ENCODE measurements at regions not wholly inside any gene's neighbourhood (a gene's known extent, or its start where the extent isn't known, plus 50 kb on each side); places are given as distances from the start of the nearest gene placed in this dataset.

DNA sequence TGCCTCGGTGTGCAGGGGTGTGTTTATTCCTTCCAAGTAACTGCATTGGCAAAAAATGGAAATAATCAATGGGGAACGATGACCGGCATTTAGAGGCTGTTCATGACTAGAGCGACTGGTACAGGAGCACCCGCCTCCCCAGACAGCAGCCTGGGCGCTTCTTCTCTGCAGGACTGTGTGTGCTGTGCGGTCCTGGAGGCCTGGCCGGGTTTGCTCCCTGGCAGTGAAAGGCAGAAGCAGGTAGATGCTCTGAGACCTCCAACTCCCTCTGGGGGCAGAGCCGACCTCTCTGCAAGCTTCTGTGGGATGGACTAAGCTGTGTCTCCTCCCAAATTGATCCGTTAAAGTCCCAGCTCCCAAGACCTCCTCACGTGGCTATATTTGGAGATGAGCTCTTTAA, 59.2 kb upstream of the ACTRT2 start:
- TF ChIP-seq CTCF (IDR thresholded peaks at IDR 0.05) = no peak
- no peak for TF ChIP-seq POLR2A (IDR thresholded peaks at IDR 0.05)
